H1 (cell line): ENCODE measurements at regions not wholly inside any gene's neighbourhood (a gene's known extent, or its start where the extent isn't known, plus 50 kb on each side); places are given as distances from the start of the nearest gene placed in this dataset.

Experiments
- CTCF ChIA-PET: fragments of 300-600 bp; sonication (Branson Sonifier 250); formaldehyde crosslinking; loops from one replicate; lab custom pipeline; 2021; ENCODE audit not compliant: partially characterized antibody; lab: Charles Lee
- POLR2A ChIA-PET: fragments of 300-600 bp; sonication (Branson Sonifier 250); formaldehyde crosslinking; loops from one replicate; lab custom pipeline; 2021; ENCODE audit warnings: inconsistent platforms; ENCODE audit not compliant: partially characterized antibody; lab: Charles Lee
- DNase-seq, 2 experiments: peaks; one replicate each; pipeline versions ENCODE4 v3.0.0 to v3.0.0-alpha.2; 2010 to 2022; ENCODE audit warnings: low spot score in 2 of 2, low read depth in 1 of 2, mixed read lengths in 1 of 2
- FAIRE-seq: peaks from 2 replicates; lab custom pipeline; 2011; peaks lifted over from hg19 to GRCh38; lab: Jason Lieb, UNC
- H2AFZ ChIP-seq: 2 replicates; pipeline ENCODE4 v1.8.1; 2012; ENCODE audit warnings: low read length, inconsistent platforms
- H2AK5ac ChIP-seq: 2 replicates; pipeline ENCODE4 v1.6.1; 2013; ENCODE audit warnings: low read depth, low read length
- H2BK120ac ChIP-seq: replicated peaks from 2 replicates; pipeline ENCODE3; 2013; ENCODE audit warnings: low read depth, low read length, inconsistent platforms
- H2BK12ac ChIP-seq: 2 replicates; pipeline ENCODE4 v1.6.1; 2013; ENCODE audit warnings: low read depth, low read length
- H2BK15ac ChIP-seq: 2 replicates; pipeline ENCODE4 v1.6.1; 2013; ENCODE audit warnings: low read length
- H2BK20ac ChIP-seq: 2 replicates; pipeline ENCODE4 v1.6.1; 2013; ENCODE audit warnings: low read length
- H2BK5ac ChIP-seq: 2 replicates; pipeline ENCODE4 v1.6.1; 2013; ENCODE audit warnings: low read depth, low read length
- H3K14ac ChIP-seq: 2 replicates; pipeline ENCODE4 v1.6.1; 2013; ENCODE audit warnings: inconsistent platforms; ENCODE audit not compliant: insufficient read length
- H3K18ac ChIP-seq: 2 replicates; pipeline ENCODE4 v1.6.1; 2013; ENCODE audit warnings: low read length; ENCODE audit errors: extremely low read depth
- H3K23ac ChIP-seq: 2 replicates; pipeline ENCODE4 v1.6.1; 2013; ENCODE audit warnings: inconsistent platforms; ENCODE audit not compliant: insufficient read length
- H3K23me2 ChIP-seq: 2 replicates; pipeline ENCODE4 v1.6.1; 2013; ENCODE audit warnings: low read depth, low read length
- H3K27ac ChIP-seq: 2 replicates; pipeline ENCODE4 v1.6.1; 2011; ENCODE audit warnings: low read depth, low read length, inconsistent platforms
- H3K27me3 ChIP-seq, 4 experiments: replicated peaks in 1 of 4; 1 replicate in 1 of 4; 2 replicates in 3 of 4; pipeline versions ENCODE4 v1.6.1 to v1.8.1; 2011 to 2013; ENCODE audit warnings: low read length in 3 of 4, mild to moderate bottlenecking in 3 of 4, inconsistent platforms in 2 of 4, mixed read lengths in 2 of 4, moderate library complexity in 1 of 4; ENCODE audit not compliant: control insufficient read depth in 3 of 4, insufficient read depth in 3 of 4; ENCODE audit errors: extremely low read depth in 1 of 4
- H3K36me3 ChIP-seq, 4 experiments: 2 replicates each; pipeline versions ENCODE4 v1.6.1 to v1.8.1; 2011 to 2013; ENCODE audit warnings: mild to moderate bottlenecking in 4 of 4, low read length in 3 of 4, moderate library complexity in 2 of 4, control low read depth in 1 of 4, inconsistent platforms in 1 of 4; ENCODE audit not compliant: insufficient read depth in 4 of 4, control insufficient read depth in 2 of 4
- H3K4ac ChIP-seq: replicated peaks from 2 replicates; pipeline ENCODE3; 2013; ENCODE audit warnings: low read length, low read depth, mixed read lengths, inconsistent platforms; ENCODE audit not compliant: insufficient read length
- H3K4me1 ChIP-seq, 4 experiments: replicated peaks in 1 of 4; 1 replicate in 1 of 4; 2 replicates in 3 of 4; pipeline versions ENCODE4 v1.6.1 to v1.8.1; 2011 to 2013; ENCODE audit warnings: low read length in 3 of 4, inconsistent platforms in 2 of 4, mixed read lengths in 1 of 4; ENCODE audit not compliant: insufficient read depth in 4 of 4, control insufficient read depth in 3 of 4
- H3K4me2 ChIP-seq, 2 experiments: 2 replicates each; pipeline versions ENCODE4 v1.6.1 to v1.8.1; 2011 to 2013; ENCODE audit warnings: low read depth in 2 of 2, low read length in 2 of 2, control low read depth in 1 of 2, inconsistent platforms in 1 of 2, mild to moderate bottlenecking in 1 of 2; ENCODE audit not compliant: insufficient read depth in 1 of 2
- H3K4me3 ChIP-seq, 4 experiments: fragments of 200-600, 300-600 bp in 1 of 4; sonication (generic), shearing (Covaris generic), sonication (Bioruptor Twin) in 1 of 4; 2 replicates each; pipeline versions ENCODE4 v1.5.1 to v1.8.1; 2011 to 2016; ENCODE audit warnings: low read length in 4 of 4, low read depth in 3 of 4, control low read depth in 2 of 4, inconsistent platforms in 2 of 4, mild to moderate bottlenecking in 2 of 4, mixed read lengths in 1 of 4, moderate library complexity in 1 of 4; ENCODE audit not compliant: insufficient read depth in 2 of 4; ENCODE audit errors: extremely low read depth in 1 of 4
- H3K56ac ChIP-seq: replicated peaks from 2 replicates; pipeline ENCODE3; 2013; ENCODE audit warnings: low read depth, mild to moderate bottlenecking, mixed read lengths, low read length, inconsistent platforms; ENCODE audit not compliant: insufficient read length
- H3K79me1 ChIP-seq: 2 replicates; pipeline ENCODE4 v1.6.1; 2013; ENCODE audit warnings: low read depth, low read length, control low read depth
- H3K79me2 ChIP-seq, 2 experiments: 2 replicates each; pipeline versions ENCODE4 v1.6.1 to v1.8.1; 2012 to 2013; ENCODE audit warnings: low read length in 2 of 2, mild to moderate bottlenecking in 2 of 2, inconsistent platforms in 1 of 2; ENCODE audit not compliant: insufficient read depth in 2 of 2, control insufficient read depth in 1 of 2
- H3K9ac ChIP-seq, 4 experiments: replicated peaks in 1 of 4; 1 replicate in 1 of 4; 2 replicates in 3 of 4; pipeline versions ENCODE4 v1.6.1 to v1.8.1; 2011 to 2013; ENCODE audit warnings: low read depth in 3 of 4, low read length in 3 of 4, control low read depth in 2 of 4, mild to moderate bottlenecking in 2 of 4, moderate library complexity in 2 of 4, inconsistent platforms in 1 of 4; ENCODE audit errors: extremely low read depth in 1 of 4
- H3K9me3 ChIP-seq, 2 experiments: 2 replicates each; pipeline versions ENCODE4 v1.6.1 to v1.8.1; 2012 to 2013; ENCODE audit warnings: mild to moderate bottlenecking in 2 of 2, moderate library complexity in 2 of 2, control low read depth in 1 of 2, inconsistent platforms in 1 of 2, low read depth in 1 of 2, low read length in 1 of 2, mixed read lengths in 1 of 2; ENCODE audit not compliant: insufficient read depth in 2 of 2
- H4K20me1 ChIP-seq, 2 experiments: replicated peaks in 1 of 2; 2 replicates each; pipeline versions ENCODE3 to v1.8.1; 2011 to 2013; ENCODE audit warnings: inconsistent platforms in 2 of 2, low read length in 2 of 2, mild to moderate bottlenecking in 1 of 2; ENCODE audit not compliant: insufficient read depth in 2 of 2, control insufficient read depth in 1 of 2
- H4K5ac ChIP-seq: 2 replicates; pipeline ENCODE4 v1.6.1; 2013; ENCODE audit warnings: low read length, low read depth, mixed read lengths, inconsistent platforms; ENCODE audit not compliant: insufficient read length
- H4K8ac ChIP-seq: 2 replicates; pipeline ENCODE4 v1.8.0; 2013; ENCODE audit warnings: mild to moderate bottlenecking, moderate library complexity, low read length, inconsistent platforms; ENCODE audit not compliant: insufficient read depth; ENCODE audit errors: extremely low read depth
- H4K91ac ChIP-seq: replicated peaks from 2 replicates; pipeline ENCODE3; 2013; ENCODE audit warnings: low read length, mixed read lengths, inconsistent platforms; ENCODE audit not compliant: insufficient read length
- CTBP2 ChIP-seq: IDR thresholded peaks from 2 replicates; pipeline ENCODE4 v1.7.0; 2011; ENCODE audit warnings: borderline replicate concordance, mild to moderate bottlenecking, moderate library complexity, mixed read lengths, low read length; ENCODE audit not compliant: insufficient read depth, insufficient read length
- EGR1 ChIP-seq: IDR thresholded peaks from 2 replicates; pipeline ENCODE4 v1.6.1; 2011; ENCODE audit warnings: low read depth, low read length, borderline replicate concordance
- JUND ChIP-seq: IDR thresholded peaks from 2 replicates; pipeline ENCODE4 v1.6.1; 2011; ENCODE audit warnings: mild to moderate bottlenecking, improper control_type of control experiment, low read length
- KDM1A ChIP-seq: fragments of 200-600, 300-600 bp; sonication (generic); IDR thresholded peaks from 2 replicates; pipeline ENCODE4 v1.7.1; 2016; ENCODE audit warnings: mild to moderate bottlenecking, low read length, borderline replicate concordance
- RXRA ChIP-seq: IDR thresholded peaks from 2 replicates; pipeline ENCODE4 v1.6.1; 2011; ENCODE audit warnings: low read depth, mild to moderate bottlenecking, low read length, moderate library complexity; ENCODE audit not compliant: insufficient read depth
- SRF ChIP-seq: IDR thresholded peaks from 2 replicates; pipeline ENCODE4 v1.6.1; 2011; ENCODE audit warnings: mild to moderate bottlenecking, low read depth, low read length, moderate library complexity
- TEAD4 ChIP-seq: IDR thresholded peaks from 2 replicates; pipeline ENCODE4 v1.6.1; 2012; ENCODE audit warnings: low read depth, low read length, inconsistent platforms, mixed read lengths
- WGBS, 2 experiments: shearing (Covaris generic) in 1 of 2; methylation state at CpG; one replicate each; pipeline versions ENCODE4 v1.1.6 to v1.1.7; 2013 to 2015; ENCODE audit warnings: low lambda C conversion rate in 2 of 2, mixed read lengths in 2 of 2, inconsistent platforms in 1 of 2, low coverage in 1 of 2, missing lambda C conversion rate in 1 of 2; ENCODE audit not compliant: insufficient replicate concordance in 2 of 2, insufficient coverage in 1 of 2, insufficient read length in 1 of 2; ENCODE audit errors: extremely low coverage in 1 of 2, missing lambda C conversion rate in 1 of 2; 5-methylcytosine and 5-hydroxymethylcytosine counted together

GRCh38 chr2:144137705-144138428, 382.1 kb downstream of the ZEB2 start:
- 88% methylated on average over 5 of the region's 5 CpGs; no CpG with 5 or more reads in 1 of the 2 experiments for WGBS, 2 experiments
- POLR2A ChIA-PET = no interaction called here
- H2BK20ac ChIP-seq = no peak overlapping the region

More at GRCh38 chr2:144137705-144138428, 382.1 kb downstream of the ZEB2 start:
- FAIRE-seq = no peak
- CTCF ChIA-PET = no interaction called here
- H3K4me1 ChIP-seq = peaks cover 0 to 3% (median 1%) of the 10 kb centered on the region in 4 experiments; a peak in 2 of 7 replicates
- no peak overlapping the region for H2BK12ac ChIP-seq
- no peaks in the 10 kb centered on the region for H3K9me3 ChIP-seq
- DNase-seq = no peak
- no peak overlapping the region for H2AK5ac ChIP-seq
- no peak overlapping the region for H3K4ac ChIP-seq
- no peaks in the 10 kb centered on the region for H3K36me3 ChIP-seq
- no peak overlapping the region for H4K5ac ChIP-seq
- no peaks in the 10 kb centered on the region for H4K20me1 ChIP-seq
- no peak overlapping the region for H3K14ac ChIP-seq
- no peak overlapping the region for H3K9ac ChIP-seq
- no peak overlapping the region for H2AFZ ChIP-seq
- H3K4me2 ChIP-seq = no peak overlapping the region
- H3K27ac ChIP-seq = no peak overlapping the region
- H2BK120ac ChIP-seq = no peak overlapping the region
- no peak overlapping the region for H4K8ac ChIP-seq
- no peak overlapping the region for H3K23ac ChIP-seq
- no peak overlapping the region for H4K91ac ChIP-seq
- H3K79me2 ChIP-seq = no peaks in the 10 kb centered on the region
- H2BK5ac ChIP-seq = no peak overlapping the region
- TF ChIP-seq JUND (no peak), SRF (no peak), RXRA (no peak), CTBP2 (no peak), KDM1A (no peak), TEAD4 (no peak), EGR1 (no peak)
- no peaks in the 10 kb centered on the region for H3K23me2 ChIP-seq
- H3K18ac ChIP-seq = no peak overlapping the region
- H3K56ac ChIP-seq = no peak overlapping the region
- H3K27me3 ChIP-seq = no peaks in the 10 kb centered on the region; a peak in 2 of 7 replicates
- no peak overlapping the region for H2BK15ac ChIP-seq
- no peak overlapping the region for H3K4me3 ChIP-seq
- H3K79me1 ChIP-seq = no peaks in the 10 kb centered on the region
